Neural progenitor cell (in vitro differentiated cells): ENCODE measurements at regions not wholly inside any gene's neighbourhood (a gene's known extent, or its start where the extent isn't known, plus 50 kb on each side); places are given as distances from the start of the nearest gene placed in this dataset.

Experiments
- DNase-seq: peaks from one replicate; pipeline ENCODE4 v3.0.0-alpha.2; 2016; ENCODE audit warnings: low spot score
- H2AFZ ChIP-seq: fragments of 200-600 bp; sonication (generic); replicated peaks from 2 replicates; pipeline ENCODE4 v1.6.1; 2016; ENCODE audit warnings: antibody characterized with exemption
- H3F3A ChIP-seq: fragments of 200-600 bp; sonication (generic); 2 replicates; pipeline ENCODE4 v1.6.1; 2016; ENCODE audit warnings: antibody characterized with exemption, low read depth
- H3K27ac ChIP-seq: fragments of 200-600 bp; sonication (generic); 2 replicates; pipeline ENCODE4 v1.5.1; 2016; ENCODE audit warnings: mild to moderate bottlenecking
- H3K27me3 ChIP-seq: fragments of 200-600 bp; sonication (generic); 2 replicates; pipeline ENCODE4 v1.6.1; 2016; ENCODE audit warnings: mild to moderate bottlenecking, moderate library complexity
- H3K36me3 ChIP-seq: fragments of 200-600 bp; sonication (generic); 2 replicates; pipeline ENCODE4 v1.5.1; 2016
- H3K4me1 ChIP-seq: fragments of 200-600 bp; sonication (generic); 2 replicates; pipeline ENCODE4 v1.6.1; 2016; ENCODE audit warnings: mixed run types
- H3K4me2 ChIP-seq: fragments of 200-600 bp; sonication (generic); 2 replicates; pipeline ENCODE4 v1.6.1; 2016
- H3K4me3 ChIP-seq: fragments of 200-600 bp; sonication (generic); 2 replicates; pipeline ENCODE4 v1.5.1; 2016
- H3K79me2 ChIP-seq: fragments of 200-600 bp; sonication (generic); 2 replicates; pipeline ENCODE4 v1.6.1; 2016; ENCODE audit warnings: low read depth
- H3K9ac ChIP-seq: fragments of 200-600 bp; sonication (generic); 2 replicates; pipeline ENCODE4 v1.6.1; 2016
- H3K9me3 ChIP-seq: fragments of 200-600 bp; sonication (generic); 2 replicates; pipeline ENCODE4 v1.5.1; 2016; ENCODE audit warnings: low read depth
- H4K20me1 ChIP-seq: fragments of 200-600 bp; sonication (generic); 2 replicates; pipeline ENCODE4 v1.6.1; 2016; ENCODE audit warnings: low read depth
- H3K27ac Mint-ChIP-seq: 3 replicates; pipeline ENCODE4 v1.8.0; 2021; ENCODE audit warnings: mixed read lengths
- H3K27me3 Mint-ChIP-seq: 2 replicates; pipeline ENCODE4 v1.8.0; 2022; ENCODE audit warnings: low read depth, mild to moderate bottlenecking, inconsistent platforms, moderate library complexity, mixed read lengths; ENCODE audit not compliant: insufficient read depth
- H3K36me3 Mint-ChIP-seq: 3 replicates; pipeline ENCODE4 v1.8.0; 2021; ENCODE audit warnings: mixed read lengths
- H3K4me1 Mint-ChIP-seq: 3 replicates; pipeline ENCODE4 v1.8.0; 2021; ENCODE audit warnings: mixed read lengths
- H3K4me3 Mint-ChIP-seq: 3 replicates; pipeline ENCODE4 v1.8.0; 2021; ENCODE audit warnings: mild to moderate bottlenecking, moderate library complexity, mixed read lengths
- H3K9me3 Mint-ChIP-seq: 3 replicates; pipeline ENCODE4 v1.8.0; 2020; ENCODE audit warnings: mixed read lengths
- EZH2 ChIP-seq: fragments of 200-600 bp; sonication (generic); IDR thresholded peaks from 2 replicates; pipeline ENCODE4 v1.6.1; 2017; ENCODE audit warnings: antibody characterized with exemption, mild to moderate bottlenecking, moderate library complexity
- EZH2phosphoT487 ChIP-seq: fragments of 200-600 bp; sonication (generic); IDR thresholded peaks from 2 replicates; pipeline ENCODE4 v1.6.1; 2017; ENCODE audit warnings: antibody characterized with exemption
- TF ChIP-seq, protein P1 (sequence below): fragments of 200-600 bp; sonication (generic); IDR thresholded peaks from 2 replicates; pipeline ENCODE4 v1.5.1; 2017; ENCODE audit warnings: antibody characterized with exemption, mild to moderate bottlenecking

DNA sequence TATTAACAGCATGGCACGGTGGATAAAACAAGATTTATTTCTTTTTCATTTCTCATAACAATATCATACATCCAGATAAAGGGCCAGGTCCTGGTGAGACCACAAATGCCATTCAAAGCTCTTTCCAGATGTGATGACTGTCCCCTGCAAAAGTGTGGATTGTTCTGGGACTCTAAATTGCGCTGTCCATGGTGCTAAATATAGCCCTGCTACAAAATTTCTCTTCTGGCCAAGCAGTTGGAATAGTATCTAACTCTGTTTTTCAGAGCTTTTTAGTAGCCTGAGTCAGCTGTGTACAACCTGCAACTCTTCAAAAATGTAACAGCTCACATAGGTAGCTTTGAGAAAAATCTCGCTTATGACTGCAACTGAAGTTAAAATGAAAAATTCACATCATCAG is 115.8 kb downstream of the MANEA start:
- H3K4me1 ChIP-seq: no peaks in the 10 kb centered on the region
- Mint-ChIP-seq H3K4me1 (no peaks in the 10 kb centered on the region), H3K36me3 (no peaks in the 10 kb centered on the region), H3K9me3 (no peaks in the 10 kb centered on the region), H3K4me3 (no peak overlapping the region), H3K27me3 (no peaks in the 10 kb centered on the region), H3K27ac (no peak overlapping the region)
- H3K4me2 ChIP-seq: no peak overlapping the region
- H3F3A ChIP-seq: no peaks in the 10 kb centered on the region
- no peaks in the 10 kb centered on the region for H3K9me3 ChIP-seq
- no peak overlapping the region for H2AFZ ChIP-seq
- TF ChIP-seq EZH2: no peak
- no peak for TF ChIP-seq EZH2phosphoT487
- TF ChIP-seq, protein P1, sequence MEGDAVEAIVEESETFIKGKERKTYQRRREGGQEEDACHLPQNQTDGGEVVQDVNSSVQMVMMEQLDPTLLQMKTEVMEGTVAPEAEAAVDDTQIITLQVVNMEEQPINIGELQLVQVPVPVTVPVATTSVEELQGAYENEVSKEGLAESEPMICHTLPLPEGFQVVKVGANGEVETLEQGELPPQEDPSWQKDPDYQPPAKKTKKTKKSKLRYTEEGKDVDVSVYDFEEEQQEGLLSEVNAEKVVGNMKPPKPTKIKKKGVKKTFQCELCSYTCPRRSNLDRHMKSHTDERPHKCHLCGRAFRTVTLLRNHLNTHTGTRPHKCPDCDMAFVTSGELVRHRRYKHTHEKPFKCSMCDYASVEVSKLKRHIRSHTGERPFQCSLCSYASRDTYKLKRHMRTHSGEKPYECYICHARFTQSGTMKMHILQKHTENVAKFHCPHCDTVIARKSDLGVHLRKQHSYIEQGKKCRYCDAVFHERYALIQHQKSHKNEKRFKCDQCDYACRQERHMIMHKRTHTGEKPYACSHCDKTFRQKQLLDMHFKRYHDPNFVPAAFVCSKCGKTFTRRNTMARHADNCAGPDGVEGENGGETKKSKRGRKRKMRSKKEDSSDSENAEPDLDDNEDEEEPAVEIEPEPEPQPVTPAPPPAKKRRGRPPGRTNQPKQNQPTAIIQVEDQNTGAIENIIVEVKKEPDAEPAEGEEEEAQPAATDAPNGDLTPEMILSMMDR: no peak
- H3K36me3 ChIP-seq: no peaks in the 10 kb centered on the region
- H3K27me3 ChIP-seq: no peaks in the 10 kb centered on the region
- H4K20me1 ChIP-seq: peaks cover 3% of the 10 kb centered on the region
- H3K27ac ChIP-seq: no peak overlapping the region
- no peaks in the 10 kb centered on the region for H3K79me2 ChIP-seq
- peak; percentile 55 for DNase-seq
- no peak overlapping the region for H3K4me3 ChIP-seq
- no peak overlapping the region for H3K9ac ChIP-seq

DNA sequence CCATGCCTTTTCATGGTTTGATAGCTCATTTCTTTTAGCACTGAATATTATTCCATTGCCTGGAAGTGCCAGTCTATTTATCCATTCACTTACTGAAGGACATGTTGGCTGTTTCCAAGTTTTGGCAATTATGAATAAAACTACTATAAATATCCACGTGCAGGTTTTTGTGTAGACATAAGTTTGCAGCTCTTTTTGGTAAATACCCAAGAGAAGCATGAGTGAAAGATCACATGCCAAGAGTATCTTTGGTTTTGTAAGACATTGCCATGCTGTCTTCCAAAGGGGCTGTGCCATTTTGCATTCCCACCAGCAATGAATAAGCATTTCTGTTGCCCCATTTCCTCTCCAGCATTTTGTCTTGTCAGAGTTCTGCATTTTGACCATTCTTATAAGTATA is 120.9 kb downstream of the MANEA start:
- Histone ChIP-seq H3F3A (no peaks in the 10 kb centered on the region), H2AFZ (no peak overlapping the region), H3K4me1 (no peaks in the 10 kb centered on the region), H3K36me3 (no peaks in the 10 kb centered on the region), H3K9me3 (no peaks in the 10 kb centered on the region), H3K79me2 (no peaks in the 10 kb centered on the region), H3K27me3 (no peaks in the 10 kb centered on the region), H3K4me3 (no peak overlapping the region), H3K27ac (no peak overlapping the region), H3K4me2 (no peak overlapping the region), H4K20me1 (no peaks in the 10 kb centered on the region), H3K9ac (no peak overlapping the region)
- Mint-ChIP-seq H3K27ac (no peak overlapping the region), H3K27me3 (no peaks in the 10 kb centered on the region), H3K4me3 (no peak overlapping the region), H3K4me1 (no peaks in the 10 kb centered on the region), H3K9me3 (no peaks in the 10 kb centered on the region), H3K36me3 (no peaks in the 10 kb centered on the region)
- TF ChIP-seq, protein P1: no peak
- TF ChIP-seq EZH2 (no peak), EZH2phosphoT487 (no peak)
- DNase-seq: no peak

DNA sequence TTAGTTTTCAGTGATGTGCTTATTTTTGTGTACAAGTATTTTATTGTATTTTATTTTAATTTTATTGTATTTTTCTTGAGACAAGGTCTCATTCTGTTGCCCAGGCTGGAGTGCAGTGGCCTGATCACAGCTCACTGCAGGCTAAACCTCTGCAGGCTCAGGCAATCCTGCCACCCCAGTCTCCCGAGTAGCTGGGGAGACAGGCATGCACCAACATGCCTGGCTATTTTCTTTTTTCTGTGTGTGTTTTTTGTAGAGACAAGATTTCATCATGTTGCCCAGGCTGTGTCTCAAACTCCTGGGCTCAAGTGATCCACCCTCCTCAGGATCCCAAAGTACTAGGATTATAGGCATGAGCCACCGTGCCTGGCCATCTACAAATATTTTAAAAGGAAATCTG is 146.3 kb downstream of the MANEA start:
- no peaks in the 10 kb centered on the region for H3F3A ChIP-seq
- H3K9ac ChIP-seq: no peak overlapping the region
- H3K27ac ChIP-seq: no peak overlapping the region
- H2AFZ ChIP-seq: peak overlapping the region; percentile 84
- H3K27ac Mint-ChIP-seq: no peak overlapping the region
- TF ChIP-seq EZH2: no peak
- no peak for TF ChIP-seq EZH2phosphoT487
- TF ChIP-seq, protein P1: no peak
- DNase-seq: no peak
- no peaks in the 10 kb centered on the region for H3K9me3 ChIP-seq
- no peaks in the 10 kb centered on the region for H3K36me3 Mint-ChIP-seq
- H3K4me2 ChIP-seq: no peak overlapping the region
- H3K4me1 Mint-ChIP-seq: no peaks in the 10 kb centered on the region
- H3K79me2 ChIP-seq: no peaks in the 10 kb centered on the region
- H4K20me1 ChIP-seq: no peaks in the 10 kb centered on the region
- no peak overlapping the region for H3K4me3 Mint-ChIP-seq
- H3K27me3 ChIP-seq: no peaks in the 10 kb centered on the region
- no peaks in the 10 kb centered on the region for H3K36me3 ChIP-seq
- peaks cover 7% of the 10 kb centered on the region for H3K9me3 Mint-ChIP-seq
- H3K4me1 ChIP-seq: no peaks in the 10 kb centered on the region
- H3K4me3 ChIP-seq: no peak overlapping the region
- peaks cover 2% of the 10 kb centered on the region for H3K27me3 Mint-ChIP-seq
